HG03442 (cell line): ENCODE measurements at regions not wholly inside any gene's neighbourhood (a gene's known extent, or its start where the extent isn't known, plus 50 kb on each side); places are given as distances from the start of the nearest gene placed in this dataset.

Experiments
- ATAC-seq: cut with Tn5 transposase; IDR thresholded peaks from one replicate; pipeline ENCODE4 v1.9.1; 2021; ENCODE audit warnings: mild to moderate bottlenecking, moderate library complexity; ENCODE audit not compliant: unreplicated experiment

DNA sequence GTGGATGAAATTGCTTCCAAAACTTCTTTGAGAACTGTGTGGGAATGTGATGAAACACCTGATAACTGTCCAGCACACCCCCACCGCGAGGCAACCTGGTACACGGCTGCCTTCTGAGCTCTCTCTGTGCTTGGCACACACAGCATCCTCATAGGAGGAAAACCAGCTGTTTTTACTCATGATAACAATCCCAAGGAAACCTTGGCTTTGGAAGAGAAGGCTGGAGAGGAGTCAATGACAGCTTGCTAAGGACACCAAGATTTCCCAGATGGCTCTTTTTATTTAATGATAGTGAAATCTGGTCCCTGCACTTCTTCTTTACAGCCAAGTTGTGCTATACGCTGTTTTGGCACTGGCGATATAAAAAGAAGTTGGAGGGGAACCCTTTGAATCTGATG, 232.5 kb upstream of the FN1 start:
- ATAC-seq: no peak

DNA sequence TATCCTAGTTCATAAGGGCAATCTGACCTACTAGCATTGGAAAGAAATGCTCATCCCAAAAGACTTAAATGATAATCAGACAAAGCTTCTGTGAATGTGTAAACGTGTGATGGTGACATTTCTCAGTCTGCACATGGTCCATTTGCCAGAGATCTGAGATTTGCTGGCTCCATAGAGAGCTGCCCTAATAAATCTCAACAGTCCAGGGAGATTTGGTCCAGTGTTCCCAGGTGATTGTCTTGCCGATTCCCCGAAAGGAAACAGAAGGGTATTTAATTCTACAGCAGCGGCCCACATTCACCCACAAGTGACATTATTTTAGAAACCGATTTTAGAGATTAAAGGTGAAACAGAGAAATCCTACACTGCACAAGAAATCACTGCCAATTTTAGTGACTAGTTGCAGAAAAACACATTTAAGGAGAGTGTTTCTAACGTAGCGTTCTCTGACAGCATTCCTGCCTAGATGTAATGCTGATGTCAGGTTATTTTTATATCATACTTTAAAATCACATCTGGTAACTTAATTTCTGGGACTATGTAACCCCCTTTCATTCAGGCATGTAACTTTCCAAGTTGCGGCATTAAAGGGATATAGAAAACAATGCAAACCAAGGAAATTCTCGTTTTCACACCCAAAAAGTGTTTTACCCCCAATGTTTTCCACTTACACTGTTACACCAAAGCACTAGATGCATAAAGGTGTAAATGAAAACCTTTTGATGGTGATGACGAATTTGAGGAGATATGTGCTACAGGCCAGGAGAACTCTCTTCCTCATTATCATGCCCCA, 231.9 kb upstream of the FN1 start:
- ATAC-seq: no peak

DNA sequence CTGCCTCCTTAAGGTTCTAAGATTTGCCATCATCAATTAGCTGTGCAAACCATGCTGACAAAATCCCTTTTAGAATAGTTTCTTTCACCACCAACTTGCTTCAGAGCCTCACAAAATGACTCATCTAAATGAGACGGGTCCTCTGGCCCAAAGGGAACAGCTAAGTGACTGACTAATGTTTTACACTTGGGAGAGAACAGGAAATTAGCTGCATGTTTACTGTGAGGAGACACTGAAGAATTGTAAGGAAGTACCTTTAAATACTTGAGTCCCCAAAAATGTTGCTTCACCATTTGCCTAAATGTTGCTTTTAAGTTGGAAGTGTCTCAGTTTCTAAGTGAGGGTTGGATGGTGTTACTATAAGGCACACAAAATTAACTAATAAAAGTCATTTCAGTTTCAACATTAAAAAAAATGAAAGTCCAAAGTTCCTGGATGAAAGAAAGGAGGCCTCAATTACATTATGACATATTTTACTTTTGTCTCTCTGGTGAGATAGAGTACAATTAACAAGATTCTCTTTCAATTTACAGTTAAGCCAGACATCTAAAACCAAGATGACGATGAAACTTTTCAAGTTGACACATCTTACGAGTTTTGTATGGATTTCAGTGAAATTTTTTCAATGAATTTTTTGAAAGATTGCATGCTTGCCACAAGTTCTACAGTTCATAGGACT, 229.1 kb upstream of the FN1 start:
- peak; percentile 87 for ATAC-seq

DNA sequence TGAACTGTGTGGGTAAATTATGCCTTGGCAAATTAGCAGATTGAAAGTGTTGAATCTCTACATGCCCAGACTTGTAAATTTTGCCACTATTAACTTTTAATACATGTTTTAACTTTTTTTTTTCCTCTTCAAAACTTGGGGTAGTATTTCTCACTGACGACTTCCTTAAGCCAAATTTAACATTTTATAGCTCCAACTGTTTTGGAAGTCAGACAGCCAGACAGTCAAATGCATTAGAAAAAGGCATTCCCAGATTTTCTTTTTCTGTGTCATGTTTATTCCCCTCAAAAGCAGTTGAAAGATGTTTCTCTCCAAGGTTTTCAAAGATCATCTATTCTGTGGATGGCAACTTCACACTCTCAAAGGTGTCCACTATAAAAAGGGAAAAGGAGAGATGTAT, 226.8 kb upstream of the FN1 start:
- ATAC-seq: no peak

DNA sequence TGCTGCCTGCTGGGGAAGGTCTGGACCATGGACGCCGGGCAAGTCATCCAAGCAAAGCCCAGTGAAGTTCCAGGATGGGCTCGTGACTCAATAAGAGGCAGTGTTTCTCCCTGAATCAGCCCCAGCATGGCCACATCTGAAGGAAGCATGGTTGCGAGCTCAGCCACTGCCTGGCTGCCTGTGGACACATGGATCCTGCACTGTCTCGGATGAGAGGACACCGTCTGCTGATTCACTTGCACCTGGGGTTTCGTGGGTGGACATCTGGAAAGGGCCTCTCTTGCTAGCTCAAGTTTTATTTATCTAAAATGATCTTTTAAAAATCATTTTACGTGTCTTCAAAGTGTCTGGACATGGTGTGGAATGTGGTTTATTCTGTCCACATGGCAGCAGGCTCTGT, 224.8 kb upstream of the FN1 start:
- ATAC-seq: no peak

DNA sequence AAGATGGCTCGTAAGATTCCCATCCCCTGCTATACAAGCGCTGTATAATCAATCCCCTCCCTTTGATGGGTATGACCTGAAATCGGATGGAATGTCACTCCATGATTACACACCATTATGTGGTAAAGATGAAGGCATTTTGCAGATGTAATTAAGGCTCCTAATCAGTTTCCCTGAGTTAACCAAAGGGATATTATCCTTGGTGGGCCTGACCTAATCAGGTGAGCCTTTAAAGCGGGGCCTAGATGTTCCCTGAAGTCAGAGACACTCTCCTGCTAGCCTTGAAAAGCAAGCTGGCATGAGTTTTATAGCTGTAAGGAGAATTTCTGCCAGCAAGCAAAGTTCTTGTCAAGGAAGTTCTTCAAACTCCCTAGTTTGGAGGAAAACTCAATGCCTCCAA, 223.8 kb upstream of the FN1 start:
- ATAC-seq: no peak

DNA sequence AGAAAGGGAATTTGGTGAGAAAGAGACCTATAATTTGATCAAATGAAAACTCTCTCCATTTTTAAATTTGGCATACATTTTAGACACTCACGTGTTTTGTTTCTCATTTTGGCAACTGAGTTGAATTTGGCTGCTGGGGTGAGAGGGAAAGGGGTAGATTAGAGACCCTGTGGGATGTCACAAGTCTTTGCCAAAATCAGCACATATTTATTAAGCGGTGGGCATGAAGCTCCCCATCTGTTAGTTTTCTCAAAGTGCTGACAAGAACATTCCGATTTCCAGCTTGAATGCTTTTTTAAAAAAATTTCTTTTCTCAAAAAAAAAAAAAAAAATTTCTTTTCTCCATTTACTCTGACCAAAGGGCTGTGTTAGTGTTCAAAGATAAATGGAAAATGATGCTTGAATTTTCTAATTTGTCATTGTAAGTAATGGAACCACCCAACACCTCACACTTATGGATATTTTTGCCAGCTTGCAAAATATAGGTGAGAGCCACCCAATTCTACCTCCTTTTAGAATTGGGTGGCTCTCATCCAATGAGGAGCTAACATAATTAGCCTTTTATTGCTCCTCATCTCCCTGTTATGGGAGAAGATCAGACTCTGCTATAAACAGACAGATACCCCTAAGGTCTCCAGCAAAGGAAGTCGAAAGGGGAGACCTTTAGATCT, 222.9 kb upstream of the FN1 start:
- no peak for ATAC-seq

DNA sequence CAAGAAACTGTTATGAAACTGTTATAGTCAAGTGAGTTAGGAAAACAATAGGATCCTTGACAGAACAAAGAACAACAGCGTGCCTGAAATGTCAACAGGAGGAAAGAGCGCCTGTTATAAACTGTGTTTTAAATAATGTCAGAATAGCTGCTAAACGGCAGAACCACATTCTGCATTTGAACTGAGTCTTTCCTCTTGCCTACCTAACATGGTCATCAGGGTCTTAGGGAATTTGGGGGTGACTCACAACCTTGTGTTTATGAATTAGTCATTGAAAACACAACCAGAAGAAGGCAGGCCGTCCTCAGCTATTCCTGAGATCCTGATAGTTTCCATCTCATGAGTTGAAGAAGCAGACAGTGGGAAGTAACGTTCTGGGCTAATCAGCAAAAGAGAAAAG, 222.0 kb upstream of the FN1 start:
- no peak for ATAC-seq

DNA sequence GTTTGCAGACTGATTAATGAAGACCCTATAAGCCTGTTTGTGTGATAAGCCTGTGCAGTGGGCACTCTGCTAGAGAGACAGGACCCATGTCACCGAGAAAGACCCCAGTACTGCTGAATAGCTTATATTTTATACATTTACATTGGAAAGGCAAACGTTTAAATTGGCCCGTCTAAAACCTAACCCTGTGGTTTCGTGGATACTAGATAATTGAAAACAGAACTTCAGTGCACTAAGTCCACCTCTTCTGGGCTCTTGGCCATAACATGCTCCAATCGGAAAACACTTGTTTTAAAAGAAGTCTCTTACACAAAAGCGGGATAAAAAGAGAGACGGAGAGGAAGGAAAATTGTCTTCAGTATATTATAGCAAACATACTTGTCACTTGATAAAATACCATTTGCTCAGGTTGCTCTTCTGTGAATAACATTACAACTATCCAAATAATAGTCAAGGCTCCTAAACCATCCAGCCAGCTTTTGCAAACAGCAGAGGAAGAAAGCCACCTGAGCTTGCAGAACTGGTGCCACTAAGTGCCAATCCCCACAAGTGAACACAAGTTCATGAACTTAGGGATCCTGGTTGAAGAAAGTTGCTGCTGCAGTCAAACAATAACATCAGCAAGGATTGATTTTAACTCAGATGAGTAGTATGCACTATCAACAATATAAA, 218.4 kb upstream of the FN1 start:
- ATAC-seq: no peak

DNA sequence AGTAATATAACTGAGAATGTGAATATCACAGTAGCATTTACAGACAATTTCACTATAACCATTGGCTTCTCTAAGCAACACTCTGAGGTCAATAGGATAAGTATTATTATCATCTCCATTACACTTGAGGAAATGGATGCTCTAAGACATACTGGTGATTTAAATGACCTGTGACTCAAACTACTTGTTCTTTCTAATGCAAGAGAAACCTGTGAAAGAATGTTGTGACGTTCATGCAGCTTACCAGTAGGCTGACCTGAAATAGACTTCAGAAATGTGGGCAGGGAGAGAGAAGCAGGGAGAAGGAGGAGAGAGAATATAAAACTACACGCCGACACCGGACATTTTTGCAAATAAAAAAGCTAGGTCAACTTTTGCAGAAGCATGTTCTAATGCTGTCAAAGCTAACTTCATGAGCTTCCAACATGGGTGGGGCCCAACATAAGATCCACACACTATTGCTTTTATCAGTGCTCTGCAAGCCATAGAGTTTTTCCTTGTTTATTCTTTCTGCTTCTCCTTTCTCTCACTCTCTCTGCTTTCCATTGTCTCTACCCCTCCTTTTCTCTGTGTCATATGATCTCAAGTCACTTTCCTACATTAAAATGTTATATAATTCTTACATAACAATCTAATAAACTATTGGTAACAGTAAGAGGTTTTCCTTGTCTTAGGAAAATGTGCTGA, 217.6 kb upstream of the FN1 start:
- ATAC-seq: no peak

DNA sequence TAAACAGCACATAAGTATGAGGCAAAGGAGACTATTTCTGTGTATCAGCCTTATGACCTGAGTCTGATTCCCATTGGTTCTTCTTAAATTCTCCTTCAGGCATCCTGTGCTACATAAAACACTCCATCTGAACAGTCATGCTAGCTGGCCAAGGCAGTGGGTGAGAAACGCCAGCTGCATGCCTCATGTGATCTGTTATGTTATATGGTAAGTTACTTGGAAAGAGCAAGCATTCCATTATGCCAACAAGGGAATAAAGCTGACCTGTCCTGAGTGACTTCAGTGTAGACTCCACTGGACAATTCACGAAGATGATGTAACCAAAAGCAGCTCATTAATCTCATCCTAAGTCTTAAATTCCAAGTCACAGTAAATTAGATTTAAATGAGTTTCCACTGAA, 216.5 kb upstream of the FN1 start:
- ATAC-seq: no peak

DNA sequence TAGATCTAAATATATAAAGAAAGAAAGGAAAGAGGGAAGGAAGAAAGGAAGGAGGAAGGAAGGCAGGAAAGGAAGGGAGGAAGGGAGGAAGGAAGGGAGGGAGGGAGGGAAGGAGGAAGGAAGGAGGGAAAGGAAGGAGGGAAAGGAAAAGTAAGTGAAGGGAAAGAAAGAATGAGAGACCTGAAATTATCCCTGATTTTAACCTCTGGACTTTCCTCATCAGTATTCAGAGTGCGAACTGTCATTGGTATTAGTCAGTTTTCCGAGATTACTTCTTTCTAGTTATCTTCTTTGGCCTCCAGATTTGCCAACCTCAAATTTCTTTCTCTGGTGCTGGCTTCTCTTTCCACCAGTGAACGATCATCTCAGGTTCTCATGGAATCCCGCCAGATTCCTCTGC, 215.5 kb upstream of the FN1 start:
- no peak for ATAC-seq

DNA sequence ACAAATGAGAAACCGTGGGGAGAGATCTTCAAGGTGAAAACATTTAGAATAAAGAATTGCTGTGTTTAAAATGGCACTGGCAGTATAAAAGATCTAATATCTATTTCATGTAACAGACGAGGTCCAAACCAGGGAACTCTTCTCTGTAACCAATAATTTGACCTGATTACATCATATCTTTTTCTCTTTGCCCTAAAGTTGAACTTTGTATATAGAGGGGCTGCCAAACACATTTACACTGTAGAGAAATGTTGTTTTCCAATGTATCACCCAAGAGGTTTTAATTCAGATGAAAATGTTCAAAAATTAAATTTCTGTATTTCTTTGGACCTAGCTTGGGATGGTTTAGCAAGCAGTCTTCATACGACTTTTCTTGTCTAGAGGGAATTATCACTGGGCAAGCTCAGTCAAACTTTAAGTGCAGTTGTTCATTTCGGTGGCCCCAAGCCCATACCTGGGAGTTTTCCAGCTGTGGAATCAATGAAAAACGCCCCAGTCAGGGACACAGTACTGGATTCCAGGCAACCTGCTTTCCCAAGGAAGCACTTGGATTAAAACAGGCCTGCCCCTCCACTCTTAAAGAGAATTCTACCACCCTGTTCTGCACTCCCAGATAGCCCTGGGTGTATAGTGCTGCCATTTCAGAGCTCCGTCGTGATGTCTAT, 208.5 kb upstream of the FN1 start:
- ATAC-seq: no peak

DNA sequence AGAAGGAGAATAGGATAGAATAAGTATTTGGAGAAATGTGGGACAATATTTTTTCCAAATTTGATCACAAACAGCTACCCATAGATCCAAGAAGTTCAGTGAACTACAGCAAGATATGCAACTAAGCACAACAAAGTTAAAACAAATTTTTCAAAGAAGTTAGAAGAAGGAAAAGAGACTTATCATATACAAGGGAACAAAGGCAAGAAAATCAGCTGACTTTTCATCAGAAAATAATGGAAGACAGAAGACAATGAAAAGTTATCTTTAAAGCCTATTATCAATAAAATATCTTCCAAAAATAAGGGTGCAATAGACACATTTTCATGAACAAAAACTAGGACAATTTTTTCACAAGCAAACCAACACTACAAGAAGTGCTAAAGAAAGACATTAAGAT, 202.8 kb upstream of the FN1 start:
- ATAC-seq: no peak

DNA sequence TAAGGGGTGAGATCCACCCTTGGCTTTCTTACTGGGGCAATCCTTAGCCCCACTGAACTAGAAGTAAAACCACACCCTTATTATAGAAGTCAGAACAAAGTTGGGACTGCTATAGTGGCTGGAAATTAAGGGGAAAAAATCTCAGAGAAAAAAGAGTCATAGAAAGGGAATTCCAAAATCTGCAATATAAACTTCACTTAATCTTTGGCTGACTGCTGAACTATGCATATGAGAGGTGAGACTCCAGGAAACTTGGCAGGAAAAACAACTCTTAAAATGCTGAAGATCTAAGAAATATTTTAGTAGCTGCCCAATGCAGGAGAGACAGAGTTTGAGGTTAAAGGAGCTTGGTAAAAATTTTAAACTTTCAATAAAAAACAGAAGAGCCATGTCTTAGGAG, 201.8 kb upstream of the FN1 start:
- no peak for ATAC-seq

DNA sequence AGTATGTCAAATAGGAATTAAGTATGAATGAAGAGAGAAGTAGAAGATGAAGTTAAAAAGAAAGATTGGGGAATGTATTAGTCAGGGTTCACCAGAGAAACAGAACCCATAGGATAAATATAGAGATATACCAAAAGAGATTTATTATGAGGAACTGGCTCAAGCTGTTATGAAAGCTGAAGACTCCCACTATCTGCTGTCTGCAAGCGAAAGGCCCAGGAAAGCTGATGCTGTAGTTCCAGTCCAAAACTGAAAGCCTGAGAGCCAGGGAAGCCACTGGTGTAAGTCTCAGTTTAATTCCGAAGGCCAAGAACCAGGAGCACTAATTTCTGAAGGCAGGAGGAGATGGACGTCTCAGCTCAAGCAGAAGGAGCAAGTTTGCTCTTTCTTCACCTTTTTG, 200.9 kb upstream of the FN1 start:
- no peak for ATAC-seq

DNA sequence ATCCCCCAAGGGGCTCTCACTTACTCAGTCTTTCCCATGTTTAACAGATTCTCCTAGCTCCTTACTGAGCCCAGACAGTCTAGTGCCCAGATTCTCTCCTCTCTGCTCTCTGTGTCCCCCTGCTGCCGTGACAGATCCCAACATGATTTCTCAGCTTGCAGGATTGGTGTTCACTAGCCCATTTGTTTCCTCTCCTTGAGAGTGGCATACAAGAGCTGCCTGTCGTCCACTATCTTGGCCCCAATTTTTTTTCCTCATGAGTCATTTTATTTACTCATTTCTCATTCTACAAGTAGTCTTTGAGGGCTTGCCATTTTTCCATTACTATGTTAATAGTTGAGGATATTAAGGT, 199.9 kb upstream of the FN1 start:
- no peak for ATAC-seq

DNA sequence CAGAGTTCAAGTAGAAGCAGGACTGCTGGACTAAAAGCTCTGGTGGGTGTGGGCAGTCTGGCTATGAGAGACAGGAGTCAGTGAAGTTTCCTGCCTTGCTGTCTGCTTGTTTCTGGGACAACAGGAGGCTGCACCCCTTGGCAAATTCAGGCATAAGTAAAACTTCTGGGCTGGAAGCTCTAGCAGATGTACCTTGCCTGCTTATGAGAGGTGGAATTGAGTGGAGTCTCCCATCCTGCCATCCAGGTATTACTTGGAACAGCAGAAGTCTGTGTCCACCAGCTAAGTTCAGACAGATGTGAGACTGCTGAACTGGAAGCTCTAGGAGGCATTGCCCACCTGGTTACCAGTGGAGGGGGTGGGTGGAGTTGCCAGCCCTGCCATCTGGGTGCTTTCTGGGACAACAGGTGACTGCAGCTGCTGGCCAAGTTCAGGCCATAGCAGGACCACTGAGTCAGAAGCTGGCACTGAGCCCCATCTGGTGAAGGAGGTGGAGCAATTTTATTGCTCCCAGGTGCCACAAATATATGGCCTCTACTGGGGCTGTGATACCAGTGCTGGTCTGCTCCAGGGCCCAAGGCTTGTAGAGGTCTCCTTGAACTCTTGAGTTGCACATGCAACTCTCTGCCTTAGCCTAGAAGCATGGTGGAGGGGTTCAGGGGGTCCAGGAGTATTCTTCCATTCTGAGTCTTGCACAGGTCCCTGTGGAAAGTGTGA, 199.4 kb upstream of the FN1 start:
- no peak for ATAC-seq

DNA sequence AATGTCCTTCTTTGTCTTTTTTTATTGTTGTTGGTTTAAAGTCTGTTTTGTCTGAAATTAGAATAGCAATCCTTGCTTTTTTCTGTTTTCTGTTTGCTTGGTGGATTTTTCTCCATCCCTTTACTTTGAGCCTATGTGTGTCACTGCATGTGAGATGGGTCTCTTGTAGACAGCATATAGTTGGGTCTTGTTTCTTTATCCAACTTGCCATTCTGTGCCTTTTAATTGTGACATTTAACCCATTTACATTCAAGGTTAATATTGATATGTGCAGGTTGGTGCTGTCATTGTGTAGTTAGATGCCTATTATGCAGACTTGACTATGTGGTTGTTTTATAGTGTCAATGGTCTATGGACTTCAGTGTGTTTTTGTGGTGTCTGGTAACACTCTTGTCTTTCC, 197.5 kb upstream of the FN1 start:
- no peak for ATAC-seq

DNA sequence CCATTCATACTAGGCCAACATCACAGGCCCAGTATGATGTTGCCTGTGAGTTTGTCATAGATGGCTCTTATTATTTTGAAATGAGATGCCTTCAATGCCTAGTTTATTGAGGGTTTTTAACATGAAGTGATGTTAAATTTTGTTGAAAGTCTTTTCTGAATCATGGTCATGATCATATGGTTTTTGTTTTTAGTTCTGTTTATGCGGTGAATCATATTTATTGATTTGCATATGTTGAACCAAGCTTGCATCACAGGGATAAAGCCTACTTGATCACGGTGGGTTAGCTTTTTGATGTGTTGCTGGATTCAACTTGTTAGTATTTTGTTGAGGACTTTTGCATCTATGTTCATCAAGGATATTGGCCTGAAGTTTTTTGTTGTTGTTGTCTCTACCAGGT, 195.8 kb upstream of the FN1 start:
- no peak for ATAC-seq
